ENCODE measurements at regions not wholly inside any gene's neighbourhood (a gene's known extent, or its start where the extent isn't known, plus 50 kb on each side); places are given as distances from the start of the nearest gene placed in this dataset.

- no peaks in the 10 kb centered on the region for H3K36me3 ChIP-seq
- no peaks in the 10 kb centered on the region for H3K4me1 ChIP-seq
- DNase-seq = no peak
- H3K4me3 ChIP-seq (ENCODE audit: low read depth, low read length) = no peak overlapping the region
- TF ChIP-seq, protein P1, sequence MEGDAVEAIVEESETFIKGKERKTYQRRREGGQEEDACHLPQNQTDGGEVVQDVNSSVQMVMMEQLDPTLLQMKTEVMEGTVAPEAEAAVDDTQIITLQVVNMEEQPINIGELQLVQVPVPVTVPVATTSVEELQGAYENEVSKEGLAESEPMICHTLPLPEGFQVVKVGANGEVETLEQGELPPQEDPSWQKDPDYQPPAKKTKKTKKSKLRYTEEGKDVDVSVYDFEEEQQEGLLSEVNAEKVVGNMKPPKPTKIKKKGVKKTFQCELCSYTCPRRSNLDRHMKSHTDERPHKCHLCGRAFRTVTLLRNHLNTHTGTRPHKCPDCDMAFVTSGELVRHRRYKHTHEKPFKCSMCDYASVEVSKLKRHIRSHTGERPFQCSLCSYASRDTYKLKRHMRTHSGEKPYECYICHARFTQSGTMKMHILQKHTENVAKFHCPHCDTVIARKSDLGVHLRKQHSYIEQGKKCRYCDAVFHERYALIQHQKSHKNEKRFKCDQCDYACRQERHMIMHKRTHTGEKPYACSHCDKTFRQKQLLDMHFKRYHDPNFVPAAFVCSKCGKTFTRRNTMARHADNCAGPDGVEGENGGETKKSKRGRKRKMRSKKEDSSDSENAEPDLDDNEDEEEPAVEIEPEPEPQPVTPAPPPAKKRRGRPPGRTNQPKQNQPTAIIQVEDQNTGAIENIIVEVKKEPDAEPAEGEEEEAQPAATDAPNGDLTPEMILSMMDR (IDR thresholded peaks at IDR 0.05; ENCODE audit: low read depth, low read length) = no peak
- H3K27me3 ChIP-seq = no peaks in the 10 kb centered on the region
- H3K9me3 ChIP-seq = no peaks in the 10 kb centered on the region
Observed at GRCh38 chr6:164507206-164507940, 802.0 kb downstream of the C6orf118 start.

GRCh38 chr6:164505425-164505824 is 804.0 kb downstream of the C6orf118 start:
- no peak for DNase-seq
- TF ChIP-seq, protein P1 (IDR thresholded peaks at IDR 0.05; ENCODE audit: low read depth, low read length) = no peak
- H3K36me3 ChIP-seq = no peaks in the 10 kb centered on the region
- H3K27me3 ChIP-seq = no peaks in the 10 kb centered on the region
- no peak overlapping the region for H3K4me3 ChIP-seq (ENCODE audit: low read depth, low read length)
- no peaks in the 10 kb centered on the region for H3K4me1 ChIP-seq
- H3K9me3 ChIP-seq = no peaks in the 10 kb centered on the region

DNA sequence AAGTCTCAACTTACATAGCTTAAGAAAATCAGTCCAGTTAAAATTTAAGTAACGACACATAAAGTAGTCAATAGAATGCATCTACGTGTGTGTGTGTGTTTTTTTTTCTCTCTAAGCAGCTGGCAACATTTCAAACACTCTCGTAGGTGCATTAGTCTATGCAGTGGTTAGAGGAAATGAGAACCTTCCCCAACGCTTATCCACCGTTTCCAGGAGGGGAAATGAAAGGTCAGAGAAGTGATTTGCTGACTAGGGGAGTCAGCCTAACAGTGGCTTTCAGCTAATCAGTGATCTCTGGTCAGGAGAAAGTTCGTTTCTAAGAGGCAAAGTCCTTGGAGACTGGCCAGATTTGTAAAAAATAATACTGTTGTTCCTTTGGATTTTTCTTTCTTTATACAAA is 806.6 kb downstream of the C6orf118 start:
- TF ChIP-seq, protein P1 (IDR thresholded peaks at IDR 0.05; ENCODE audit: low read depth, low read length) = no peak
- DNase-seq = no peak
- no peaks in the 10 kb centered on the region for H3K9me3 ChIP-seq
- H3K4me3 ChIP-seq (ENCODE audit: low read depth, low read length) = no peak overlapping the region
- H3K4me1 ChIP-seq = no peaks in the 10 kb centered on the region
- no peaks in the 10 kb centered on the region for H3K27me3 ChIP-seq
- no peaks in the 10 kb centered on the region for H3K36me3 ChIP-seq

GRCh38 chr6:164495882-164496495 is 813.4 kb downstream of the C6orf118 start:
- TF ChIP-seq, protein P1 (IDR thresholded peaks at IDR 0.05; ENCODE audit: low read depth, low read length) = no peak
- H3K27me3 ChIP-seq = no peaks in the 10 kb centered on the region

GRCh38 chr6:164478426-164478825 is 831.0 kb downstream of the C6orf118 start:
- no peaks in the 10 kb centered on the region for H3K36me3 ChIP-seq
- TF ChIP-seq, protein P1 (IDR thresholded peaks at IDR 0.05; ENCODE audit: low read depth, low read length) = no peak
- H3K4me1 ChIP-seq = no peaks in the 10 kb centered on the region
- H3K9me3 ChIP-seq = no peaks in the 10 kb centered on the region; the same call in 1 of the 2 replicates
- DNase-seq = no peak
- H3K4me3 ChIP-seq (ENCODE audit: low read depth, low read length) = no peak overlapping the region
- H3K27me3 ChIP-seq = no peaks in the 10 kb centered on the region

More at GRCh38 chr6:164495882-164496495, 813.4 kb downstream of the C6orf118 start:
- no peaks in the 10 kb centered on the region for H3K36me3 ChIP-seq
- DNase-seq = no peak
- H3K4me3 ChIP-seq (ENCODE audit: low read depth, low read length) = no peak overlapping the region
- no peaks in the 10 kb centered on the region for H3K9me3 ChIP-seq
- H3K4me1 ChIP-seq = no peaks in the 10 kb centered on the region

- no peak overlapping the region for H3K4me3 ChIP-seq (ENCODE audit: low read depth, low read length)
- no peaks in the 10 kb centered on the region for H3K36me3 ChIP-seq
- no peak for DNase-seq
- no peaks in the 10 kb centered on the region for H3K4me1 ChIP-seq
- TF ChIP-seq, protein P1 (IDR thresholded peaks at IDR 0.05; ENCODE audit: low read depth, low read length) = no peak
- H3K9me3 ChIP-seq = no peaks in the 10 kb centered on the region
- H3K27me3 ChIP-seq = no peaks in the 10 kb centered on the region
Observed at GRCh38 chr6:164477790-164478189, 831.6 kb downstream of the C6orf118 start.
